ENCODE measurements at regions not wholly inside any gene's neighbourhood (a gene's known extent, or its start where the extent isn't known, plus 50 kb on each side); places are given as distances from the start of the nearest gene placed in this dataset.

- TF ChIP-seq POLR2A (IDR thresholded peaks at IDR 0.05) (no peak), CTCF (IDR thresholded peaks at IDR 0.05) (no peak)
- WGBS, 2 donors = 32 to 58% methylated on average over 6 of the region's 6 CpGs
- DNase-seq (ENCODE audit: low spot score in 2 of 2) = peak in 1 of 2 donors; percentile 67
- intact Hi-C loops (cut with DNase I; ENCODE audit: low total_unique reads) = no loop called here
- H3K4me3 ChIP-seq (ENCODE audit: low read depth, poor library complexity, severe bottlenecking) = no peak overlapping the region
Measured at GRCh38 chr4:115851918-115852766, 738.7 kb upstream of the NDST4 start.

- no peak for TF ChIP-seq CTCF (IDR thresholded peaks at IDR 0.05)
- TF ChIP-seq POLR2A (IDR thresholded peaks at IDR 0.05) = no peak
- DNase-seq (ENCODE audit: low spot score in 2 of 2) = no peak
- WGBS, 2 donors = 66 to 73% methylated on average over 5 of the region's 5 CpGs
- intact Hi-C loops (cut with DNase I; ENCODE audit: low total_unique reads) = no loop called here
- no peak overlapping the region for H3K4me3 ChIP-seq (ENCODE audit: low read depth, poor library complexity, severe bottlenecking)
Measured at GRCh38 chr4:115850799-115851509, 737.5 kb upstream of the NDST4 start.

- TF ChIP-seq POLR2A (IDR thresholded peaks at IDR 0.05) = no peak
- no peak for TF ChIP-seq CTCF (IDR thresholded peaks at IDR 0.05)
- no peak for DNase-seq (ENCODE audit: low spot score in 2 of 2)
- no peak overlapping the region for H3K4me3 ChIP-seq (ENCODE audit: low read depth, poor library complexity, severe bottlenecking)
- intact Hi-C loops (cut with DNase I; ENCODE audit: low total_unique reads) = no loop called here
- 84 to 87% methylated on average over 2 of the region's 2 CpGs for WGBS, 2 donors
Measured at GRCh38 chr4:115844180-115844579, 730.8 kb upstream of the NDST4 start.

- no peak for DNase-seq (ENCODE audit: low spot score in 2 of 2)
- TF ChIP-seq CTCF (IDR thresholded peaks at IDR 0.05) = no peak
- TF ChIP-seq POLR2A (IDR thresholded peaks at IDR 0.05) = no peak
- intact Hi-C loops (cut with DNase I; ENCODE audit: low total_unique reads) = no loop called here
- H3K4me3 ChIP-seq (ENCODE audit: low read depth, poor library complexity, severe bottlenecking) = no peak overlapping the region
Measured at GRCh38 chr4:115841871-115842270, 728.5 kb upstream of the NDST4 start.

- no peak for TF ChIP-seq CTCF (IDR thresholded peaks at IDR 0.05)
- no peak for TF ChIP-seq POLR2A (IDR thresholded peaks at IDR 0.05)
- intact Hi-C loops (cut with DNase I; ENCODE audit: low total_unique reads) = no loop called here
Measured at GRCh38 chr4:115834441-115834840, 721.0 kb upstream of the NDST4 start.

More at GRCh38 chr4:115834441-115834840, 721.0 kb upstream of the NDST4 start:
- WGBS, 2 donors = 76 to 84% methylated on average over 3 of the region's 3 CpGs
- no peak for DNase-seq (ENCODE audit: low spot score in 2 of 2)
- H3K4me3 ChIP-seq (ENCODE audit: low read depth, poor library complexity, severe bottlenecking) = no peak overlapping the region

Measured in lower leg skin (tissue), 4 donors.